HG03025 (cell line): ENCODE measurements at regions not wholly inside any gene's neighbourhood (a gene's known extent, or its start where the extent isn't known, plus 50 kb on each side); places are given as distances from the start of the nearest gene placed in this dataset.

Experiments used
- ATAC-seq: cut with Tn5 transposase; IDR thresholded peaks from one replicate; pipeline ENCODE4 v1.9.1; 2021; ENCODE audit warnings: mild to moderate bottlenecking, moderate library complexity; ENCODE audit not compliant: unreplicated experiment, low FRiP score

GRCh38 chr7:130941322-130942210 lies 207.6 kb upstream of the KLF14 start:
- no peak for ATAC-seq

GRCh38 chr7:130942211-130942964 lies 208.4 kb upstream of the KLF14 start:
- ATAC-seq: no peak

- no peak for ATAC-seq
Observed at GRCh38 chr7:130943336-130943901, 209.4 kb upstream of the KLF14 start.

GRCh38 chr7:130943981-130944380 lies 210.0 kb upstream of the KLF14 start:
- no peak for ATAC-seq

- no peak for ATAC-seq
Observed at GRCh38 chr7:130944997-130945396, 211.0 kb upstream of the KLF14 start.

- no peak for ATAC-seq
Observed at GRCh38 chr7:130945411-130945811, 211.4 kb upstream of the KLF14 start.

- no peak for ATAC-seq
Observed at GRCh38 chr7:130946114-130946513, 212.1 kb upstream of the KLF14 start.

GRCh38 chr7:130947792-130948580 lies 214.0 kb upstream of the KLF14 start:
- ATAC-seq: no peak

- no peak for ATAC-seq
Observed at GRCh38 chr7:130948822-130949221, 214.8 kb upstream of the KLF14 start.

- ATAC-seq: no peak
Observed at GRCh38 chr7:130949550-130949949, 215.5 kb upstream of the KLF14 start.

- no peak for ATAC-seq
Observed at GRCh38 chr7:130950054-130950453, 216.0 kb upstream of the KLF14 start.

- no peak for ATAC-seq
Observed at GRCh38 chr7:130950741-130951140, 216.7 kb upstream of the KLF14 start.

GRCh38 chr7:130951303-130951975 lies 217.4 kb upstream of the KLF14 start:
- no peak for ATAC-seq

GRCh38 chr7:130951976-130952876 lies 218.2 kb upstream of the KLF14 start:
- ATAC-seq: no peak

- no peak for ATAC-seq
Observed at GRCh38 chr7:130953196-130953595, 219.2 kb upstream of the KLF14 start.

GRCh38 chr7:130954918-130955564 lies 221.0 kb upstream of the KLF14 start:
- ATAC-seq: no peak

- ATAC-seq: no peak
Observed at GRCh38 chr7:130955565-130955919, 221.5 kb upstream of the KLF14 start.

- ATAC-seq: no peak
Observed at GRCh38 chr7:130956417-130957136, 222.6 kb upstream of the KLF14 start.
